HG03139 (cell line): ENCODE measurements at regions not wholly inside any gene's neighbourhood (a gene's known extent, or its start where the extent isn't known, plus 50 kb on each side); places are given as distances from the start of the nearest gene placed in this dataset.
"Not testable (repeated sequence)": the region's sequence is repeated elsewhere in the genome, so short reads cannot be mapped to it uniquely, and the experiment has no call there.

Experiments
- ATAC-seq: cut with Tn5 transposase; IDR thresholded peaks from one replicate; pipeline ENCODE4 v1.9.1; 2021; ENCODE audit not compliant: unreplicated experiment

DNA sequence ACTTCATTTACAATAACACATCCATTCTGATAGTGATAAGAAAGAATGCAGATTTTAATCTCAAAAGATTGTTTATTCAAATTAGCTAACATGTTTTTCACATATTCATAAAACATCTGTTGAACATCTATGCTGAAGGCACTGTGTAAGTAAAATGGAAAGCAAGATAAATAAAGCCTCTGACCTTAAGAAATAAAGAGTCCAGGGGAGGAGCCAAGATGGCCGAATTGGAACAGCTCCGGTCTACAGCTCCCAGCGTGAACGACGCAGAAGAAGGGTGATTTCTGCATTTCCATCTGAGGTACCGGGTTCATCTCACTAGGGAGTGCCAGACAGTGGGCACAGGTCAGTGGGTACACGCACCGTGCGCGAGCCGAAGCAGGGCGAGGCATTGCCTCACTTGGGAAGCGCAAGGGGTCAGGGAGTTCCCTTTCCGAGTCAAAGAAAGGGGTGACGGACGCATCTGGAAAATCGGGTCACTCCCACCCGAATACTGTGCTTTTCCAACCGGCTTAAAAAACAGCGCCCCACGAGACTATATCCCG is 336.5 kb downstream of the CETN3 start:
- ATAC-seq: not testable (repeated sequence)

GRCh38 chr5:90071656-90072055 is 337.9 kb downstream of the CETN3 start:
- no peak for ATAC-seq

- no peak for ATAC-seq
Measured at GRCh38 chr5:90071066-90071465, 338.5 kb downstream of the CETN3 start.

DNA sequence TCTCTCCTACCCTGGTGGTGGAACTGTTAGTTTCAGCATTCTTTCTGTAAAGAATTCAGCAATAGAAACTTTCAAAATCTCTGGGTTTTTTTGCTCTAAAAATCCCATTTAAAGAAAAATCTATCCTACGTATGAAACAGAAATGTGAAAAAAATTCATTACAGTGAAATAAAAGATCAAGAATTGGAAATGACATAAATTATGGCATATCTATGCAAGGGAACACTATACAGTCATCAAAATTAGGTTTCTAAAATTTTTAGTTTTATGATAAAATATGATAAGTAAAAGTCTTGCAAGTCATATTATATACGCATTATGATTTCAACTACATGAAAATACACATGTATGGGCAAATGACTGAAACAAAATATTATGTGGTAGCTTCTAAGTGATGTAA is 342.6 kb downstream of the CETN3 start:
- no peak for ATAC-seq

DNA sequence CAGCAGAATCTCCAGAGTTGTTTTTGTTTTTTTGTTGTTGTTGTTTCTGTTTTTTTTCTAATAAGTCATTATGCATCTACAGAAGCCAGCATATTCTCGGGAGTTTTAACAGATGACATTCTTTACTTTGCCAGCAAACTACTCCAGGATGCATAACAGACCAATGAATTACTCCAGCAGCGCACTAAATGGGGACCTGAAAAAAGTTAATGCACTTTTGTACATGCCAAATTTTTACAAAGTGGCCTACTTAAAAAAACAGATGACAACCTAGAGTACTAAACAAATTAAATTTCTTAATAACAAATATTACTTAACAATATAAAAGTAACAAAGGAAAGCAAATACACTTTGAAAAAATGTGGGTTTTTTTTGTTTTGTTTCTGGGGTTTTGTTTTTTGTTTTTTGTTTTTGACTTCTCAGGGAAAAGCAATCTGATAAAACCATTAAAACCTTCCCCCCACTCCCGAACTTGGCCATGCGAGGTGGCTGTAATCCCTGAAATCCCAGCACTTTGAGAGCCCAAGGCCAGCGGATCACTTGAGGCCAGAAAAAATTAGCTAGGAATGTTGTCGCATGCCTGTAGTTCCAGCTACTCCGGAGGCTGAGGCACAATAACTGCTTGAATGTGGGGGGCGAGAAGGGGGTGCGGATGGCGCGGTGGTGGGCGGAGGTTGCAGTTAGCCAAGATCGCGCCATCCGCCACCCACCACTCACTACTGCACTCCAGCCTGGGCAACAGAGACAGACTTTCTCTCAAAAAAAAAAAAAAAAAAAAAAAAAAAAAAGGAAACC is 352.4 kb downstream of the CETN3 start:
- ATAC-seq: no peak

DNA sequence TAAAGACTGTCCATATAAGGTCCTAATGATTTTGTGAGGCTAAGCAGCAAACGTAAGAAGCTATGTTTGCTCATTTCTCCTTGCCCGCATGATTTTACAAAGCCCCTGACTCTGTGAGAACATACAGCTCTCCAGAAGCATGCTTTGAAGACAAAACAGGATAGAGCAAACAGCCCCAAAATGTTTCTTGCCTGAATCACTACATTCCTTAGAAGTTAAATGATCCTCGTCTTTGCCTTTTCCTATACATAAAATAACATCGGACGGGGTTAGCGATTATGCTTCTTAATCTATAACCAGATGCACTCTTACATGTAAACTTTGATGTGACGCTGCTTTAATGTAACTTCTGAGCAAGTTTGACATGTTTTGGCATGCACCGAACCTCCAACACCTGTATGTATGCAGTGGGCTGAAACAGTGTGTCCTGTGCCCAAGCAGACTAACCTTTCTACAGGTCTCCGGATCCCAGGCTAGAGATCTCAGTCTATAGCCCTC is 353.7 kb downstream of the CETN3 start:
- ATAC-seq: no peak

DNA sequence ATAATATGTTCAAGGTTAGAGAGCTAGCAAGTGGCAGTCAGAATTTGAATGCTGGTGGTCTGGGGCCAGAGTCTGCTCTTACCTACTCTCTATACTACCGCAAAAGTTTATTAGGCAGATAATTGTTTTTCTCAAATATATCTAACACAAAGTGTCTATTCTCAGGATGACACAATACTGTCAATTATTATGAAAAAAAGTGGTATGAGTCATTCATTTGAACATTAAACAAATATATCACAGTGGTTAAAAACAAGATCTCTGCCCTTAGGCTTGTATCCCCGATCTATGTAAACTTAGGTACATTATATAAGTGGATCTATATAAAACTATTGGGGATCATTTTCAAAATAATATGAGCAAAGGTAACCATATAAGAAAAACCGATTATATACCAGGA is 354.9 kb downstream of the CETN3 start:
- no peak for ATAC-seq

DNA sequence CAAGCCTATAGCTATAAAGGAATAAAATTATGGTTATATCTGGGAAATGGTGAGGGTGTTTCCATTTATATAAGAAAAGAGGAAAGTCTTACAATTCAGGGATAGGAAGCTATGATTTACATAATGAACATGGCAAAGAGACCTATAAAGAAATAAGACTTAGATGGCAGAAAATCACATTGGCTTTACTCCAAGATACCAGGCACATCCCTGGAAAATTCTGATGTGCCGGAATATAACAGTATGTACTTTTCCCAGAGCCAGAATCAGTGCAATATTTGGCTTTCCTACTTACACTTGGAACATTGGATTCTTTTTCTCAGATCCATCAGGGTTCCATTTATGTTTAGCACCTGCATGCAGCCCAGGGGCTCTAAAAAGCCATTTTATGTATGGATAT is 357.8 kb downstream of the CETN3 start:
- no peak for ATAC-seq

GRCh38 chr5:90050103-90050502 is 359.5 kb downstream of the CETN3 start:
- ATAC-seq: no peak

GRCh38 chr5:90047113-90047512 is 362.4 kb downstream of the CETN3 start:
- ATAC-seq: no peak

DNA sequence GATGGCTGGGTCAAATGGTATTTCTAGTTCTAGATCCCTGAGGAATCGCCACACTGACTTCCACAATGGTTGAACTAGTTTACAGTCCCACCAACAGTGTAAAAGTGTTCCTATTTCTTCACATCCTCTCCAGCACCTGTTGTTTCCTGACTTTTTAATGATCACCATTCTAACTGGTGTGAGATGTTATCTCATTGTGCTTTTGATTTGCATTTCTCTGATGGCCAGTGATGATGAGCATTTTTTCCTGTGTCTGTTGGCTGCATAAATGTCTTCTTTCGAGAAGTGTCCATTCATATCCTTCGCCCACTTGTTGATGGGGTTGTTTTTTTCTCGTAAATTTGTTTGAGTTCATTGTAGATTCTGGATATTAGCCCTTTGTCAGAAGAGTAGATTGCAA is 369.5 kb downstream of the CETN3 start:
- ATAC-seq: not testable (repeated sequence)

DNA sequence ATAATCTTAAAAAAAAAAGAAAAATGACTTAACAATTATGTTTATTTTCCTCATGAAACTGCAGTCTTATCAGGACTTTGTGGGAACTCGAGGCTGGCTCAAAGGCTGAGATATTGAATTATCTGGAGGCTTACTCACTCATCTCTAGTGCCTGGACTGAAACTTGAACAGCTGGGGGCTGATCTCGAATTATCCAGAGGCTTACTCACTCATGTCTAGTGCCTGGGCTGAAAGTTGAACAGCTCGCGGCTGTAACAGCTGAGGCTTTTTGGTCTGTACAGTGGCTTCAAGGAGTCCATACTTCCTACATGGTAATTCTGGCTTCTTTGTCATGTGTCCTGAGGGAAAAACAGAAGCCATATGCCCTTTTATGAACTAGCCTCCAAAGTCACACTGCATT is 371.9 kb downstream of the CETN3 start:
- no peak for ATAC-seq

- ATAC-seq: no peak
Measured at GRCh38 chr5:90022711-90023053, 386.9 kb downstream of the CETN3 start.

DNA sequence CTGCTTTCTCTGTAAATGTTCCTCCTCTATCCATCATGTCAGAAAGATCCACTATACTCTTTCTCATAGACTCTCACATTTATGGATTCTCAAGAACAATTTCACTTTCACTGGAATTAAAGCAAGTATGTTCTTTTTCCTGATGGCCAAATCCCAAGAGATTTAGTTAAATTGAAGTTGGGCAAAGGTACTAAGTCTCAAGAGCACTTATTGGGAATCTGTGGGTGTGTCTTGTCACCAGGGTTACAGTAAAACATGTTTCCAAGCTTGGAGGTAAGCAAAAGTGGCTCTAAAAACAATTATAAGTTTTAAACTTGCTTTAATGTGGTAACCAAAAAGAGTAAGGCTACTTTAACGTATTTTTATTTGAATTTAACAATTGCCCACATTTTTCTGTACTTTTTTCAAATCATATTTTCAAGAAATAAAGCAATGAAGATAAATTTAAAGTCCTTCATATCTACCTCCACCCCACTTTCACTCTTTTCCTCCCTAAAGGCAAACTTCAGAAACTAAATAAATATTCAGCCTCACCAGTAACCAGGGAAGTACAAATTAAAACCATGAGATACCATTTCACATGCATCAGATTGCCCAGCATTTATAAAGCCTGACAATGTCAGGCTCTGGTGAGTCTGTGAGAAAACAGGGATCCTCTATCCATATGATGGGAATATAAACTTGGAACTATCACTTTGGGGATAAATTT is 387.4 kb downstream of the CETN3 start:
- ATAC-seq: no peak

DNA sequence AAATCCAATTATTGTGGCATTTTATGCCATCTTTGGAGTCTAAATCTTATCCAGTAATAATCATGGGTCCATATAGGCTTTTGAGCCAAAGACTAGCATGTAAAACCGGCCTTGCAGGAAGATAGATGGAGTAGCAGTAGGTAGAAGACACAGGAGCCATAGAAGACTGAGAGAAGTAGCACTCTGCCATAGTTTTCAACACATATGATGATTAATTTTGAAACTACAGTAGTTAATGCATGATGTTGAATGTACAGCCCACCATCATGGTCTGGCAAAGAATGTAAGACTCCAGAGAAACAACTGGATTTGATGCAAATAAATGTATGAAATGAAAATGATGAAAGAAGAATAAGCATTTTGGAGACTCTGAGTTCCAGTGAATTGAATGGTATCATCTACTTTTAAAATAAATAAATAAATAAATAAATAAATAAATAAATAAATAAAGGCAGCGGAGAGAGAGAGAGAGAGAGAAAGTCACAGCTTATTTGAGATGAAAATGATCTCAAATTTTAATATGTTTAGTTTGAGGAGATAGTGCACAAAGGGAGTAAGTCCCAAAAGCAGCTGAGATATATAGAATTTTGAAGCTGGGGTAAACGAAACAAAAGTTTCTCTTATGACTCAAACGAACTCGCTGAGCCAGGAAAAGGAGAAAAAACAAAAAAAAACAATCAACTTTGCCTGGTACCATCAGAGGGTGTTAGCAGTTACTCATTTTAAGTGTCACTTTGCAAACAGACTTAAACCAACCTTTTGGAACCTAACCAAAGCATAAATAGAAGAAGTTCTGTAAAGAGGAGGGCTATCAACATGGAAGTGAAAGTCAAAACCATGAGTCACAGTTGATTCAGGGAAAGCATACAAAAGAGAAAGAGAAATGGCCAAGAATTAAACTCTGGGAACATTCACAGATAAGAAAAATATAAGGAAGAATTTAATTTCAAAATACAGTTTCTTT is 388.7 kb downstream of the CETN3 start:
- ATAC-seq: peak; percentile 97

DNA sequence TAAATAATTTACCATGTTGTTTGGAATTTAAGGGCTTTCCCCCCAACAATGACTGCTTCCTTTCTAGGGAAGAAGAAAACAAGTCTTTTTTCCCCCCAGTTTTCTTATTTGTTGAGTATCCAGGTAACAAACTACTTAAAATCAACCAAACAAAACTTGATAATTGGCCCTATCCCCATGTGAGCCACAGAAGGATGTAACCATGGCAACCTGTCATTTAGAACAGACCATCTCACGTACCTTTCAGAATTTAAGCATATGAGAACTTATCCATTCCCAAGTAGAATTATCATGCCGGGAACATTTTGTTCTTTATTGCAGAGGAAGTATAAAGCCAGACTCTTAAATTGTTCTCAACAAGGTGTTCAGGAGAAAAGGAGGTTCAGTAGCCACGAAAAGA is 392.3 kb downstream of the CETN3 start:
- ATAC-seq: no peak

DNA sequence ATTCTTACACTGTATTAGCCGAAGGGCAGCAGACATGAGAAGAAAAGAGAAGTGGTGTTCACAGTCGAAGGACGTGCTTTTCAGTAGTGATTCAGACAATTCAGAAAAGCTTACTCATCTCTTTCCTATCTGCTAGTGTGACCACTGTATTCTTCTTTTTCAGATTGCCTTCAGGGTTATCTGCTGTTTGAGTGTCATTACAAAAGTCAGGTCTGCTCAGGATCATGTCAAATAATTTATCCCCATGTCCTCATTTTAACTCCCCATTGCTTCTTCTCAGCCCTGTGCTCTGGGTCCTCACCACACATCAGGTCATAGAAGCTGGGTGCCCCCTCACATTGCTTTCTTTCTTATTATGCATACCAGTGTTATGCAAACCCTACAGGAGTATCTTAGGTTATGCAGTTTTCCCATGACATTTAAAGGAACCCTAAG is 394.0 kb downstream of the CETN3 start:
- peak; percentile 79 for ATAC-seq

DNA sequence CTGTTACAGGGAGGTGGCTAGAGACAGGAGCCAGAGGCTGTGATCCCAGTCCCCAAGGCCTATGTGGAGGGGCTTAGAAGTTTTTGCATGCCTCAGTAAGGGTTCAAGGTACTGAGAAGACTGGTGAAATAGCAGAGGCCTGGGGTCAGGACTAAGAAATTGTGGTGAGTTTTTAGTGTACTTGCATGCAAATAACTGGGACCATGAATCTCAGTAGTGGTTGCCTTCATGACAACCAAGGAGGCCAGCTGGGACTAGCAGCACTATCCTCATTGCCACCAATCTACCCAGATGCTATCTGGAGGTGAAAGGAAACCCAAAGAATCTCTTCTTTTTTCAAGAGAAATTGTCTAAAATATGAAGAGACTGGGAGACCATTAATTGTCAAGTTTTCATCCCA is 395.1 kb downstream of the CETN3 start:
- peak; percentile 89 for ATAC-seq

DNA sequence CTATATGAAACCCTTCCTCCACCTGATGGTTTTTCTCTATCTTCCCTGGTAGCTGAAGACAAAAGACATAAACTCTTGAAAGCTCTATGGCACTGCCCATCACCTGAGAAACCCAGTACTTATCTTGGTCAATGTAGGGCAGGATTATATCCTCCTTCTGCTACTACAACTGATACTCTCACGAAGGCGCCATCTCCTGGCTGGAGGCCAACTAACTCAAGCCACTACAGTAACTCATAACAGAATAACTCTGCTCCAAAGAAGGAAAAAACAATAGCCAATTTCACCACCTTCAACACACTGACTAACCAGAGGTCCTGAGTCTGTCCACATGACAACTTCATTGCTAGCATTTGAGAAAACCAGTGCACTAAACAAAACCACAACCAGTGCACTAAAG is 409.2 kb downstream of the CETN3 start:
- no peak for ATAC-seq

GRCh38 chr5:89998519-89999305 is 410.8 kb downstream of the CETN3 start:
- ATAC-seq: no peak
